HG02852 (cell line): ENCODE measurements at regions not wholly inside any gene's neighbourhood (a gene's known extent, or its start where the extent isn't known, plus 50 kb on each side); places are given as distances from the start of the nearest gene placed in this dataset.

Experiments used
- ATAC-seq: cut with Tn5 transposase; IDR thresholded peaks from one replicate; pipeline ENCODE4 v1.9.1; 2021; ENCODE audit warnings: mild to moderate bottlenecking, moderate library complexity; ENCODE audit not compliant: unreplicated experiment

- no peak for ATAC-seq
These were observed 322.2 kb downstream of the AASDHPPT start for GRCh38 chr11:106399624-106400023.

DNA sequence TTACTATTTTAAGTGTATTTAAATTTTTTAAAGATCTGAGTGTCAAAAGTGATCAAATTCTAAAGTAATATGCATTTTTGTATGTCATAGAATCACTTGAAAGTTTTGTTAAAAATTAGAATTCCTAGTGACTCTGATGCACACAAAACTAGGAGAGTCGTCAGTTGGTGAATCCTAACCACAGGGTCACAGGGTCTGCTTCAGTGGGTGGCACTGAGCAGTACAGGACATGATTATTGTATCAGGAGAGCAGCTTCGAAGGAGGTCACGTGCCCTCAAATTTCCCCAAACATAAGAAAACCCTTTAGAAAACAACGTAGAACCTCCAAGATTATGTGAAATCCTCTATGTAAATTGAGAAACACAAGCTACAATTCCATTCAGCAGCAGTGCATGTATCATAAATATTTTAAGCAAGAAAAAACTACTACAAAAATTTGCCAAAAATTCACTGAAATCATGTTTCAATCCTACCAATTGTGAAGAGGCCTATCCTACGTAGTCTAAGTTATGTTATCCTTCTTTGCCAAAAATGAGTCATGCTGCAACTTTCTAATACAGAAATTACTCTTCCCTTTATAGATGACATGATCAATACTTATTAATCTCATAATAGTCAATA, 323.6 kb downstream of the AASDHPPT start:
- no peak for ATAC-seq

GRCh38 chr11:106403751-106404150, 326.3 kb downstream of the AASDHPPT start:
- no peak for ATAC-seq

GRCh38 chr11:106409222-106409621, 331.8 kb downstream of the AASDHPPT start:
- no peak for ATAC-seq

DNA sequence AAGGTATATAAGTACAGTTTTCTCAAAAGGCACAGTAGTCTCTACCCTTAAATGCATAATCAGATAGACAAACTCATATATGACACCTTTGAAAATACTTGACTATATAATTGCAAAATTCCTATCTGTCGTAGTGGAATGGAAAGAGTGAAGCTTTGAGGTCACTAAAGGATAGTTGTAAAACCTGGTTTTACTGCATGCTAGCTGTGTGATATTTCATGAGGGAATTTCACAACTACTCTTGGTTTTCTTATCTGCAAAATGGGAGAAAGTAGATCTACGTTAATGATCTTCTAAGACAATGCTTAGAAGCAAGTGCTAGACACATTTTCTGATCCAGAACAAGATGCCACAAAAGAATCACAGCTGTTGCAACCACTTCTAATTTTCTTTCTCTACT, 332.2 kb downstream of the AASDHPPT start:
- ATAC-seq, result no peak

DNA sequence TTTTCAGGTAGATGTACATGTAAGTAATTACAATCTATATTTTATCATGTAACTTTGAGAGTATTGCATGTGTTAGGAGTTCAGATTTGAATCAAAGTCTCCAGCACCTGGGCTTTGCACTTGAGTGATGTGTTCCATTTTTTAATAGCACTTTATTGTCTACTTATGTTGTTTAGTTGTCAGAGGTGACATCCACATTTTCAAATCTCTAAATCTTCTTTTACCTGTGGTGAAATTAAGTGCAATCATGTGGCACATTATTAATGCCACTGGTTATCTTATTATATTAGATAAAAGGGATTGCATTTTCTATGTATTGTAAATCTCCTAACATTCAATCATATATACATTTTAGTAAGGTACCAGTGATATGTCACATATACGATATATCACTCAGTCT, 333.4 kb downstream of the AASDHPPT start:
- ATAC-seq, result no peak

GRCh38 chr11:106413222-106413621, 335.8 kb downstream of the AASDHPPT start:
- ATAC-seq, result no peak

- no peak for ATAC-seq
These were observed 338.0 kb downstream of the AASDHPPT start for GRCh38 chr11:106415510-106415909.

- no peak for ATAC-seq
These were observed 341.3 kb downstream of the AASDHPPT start for GRCh38 chr11:106418791-106419190.

- no peak for ATAC-seq
These were observed 342.7 kb downstream of the AASDHPPT start for GRCh38 chr11:106420048-106420665.

DNA sequence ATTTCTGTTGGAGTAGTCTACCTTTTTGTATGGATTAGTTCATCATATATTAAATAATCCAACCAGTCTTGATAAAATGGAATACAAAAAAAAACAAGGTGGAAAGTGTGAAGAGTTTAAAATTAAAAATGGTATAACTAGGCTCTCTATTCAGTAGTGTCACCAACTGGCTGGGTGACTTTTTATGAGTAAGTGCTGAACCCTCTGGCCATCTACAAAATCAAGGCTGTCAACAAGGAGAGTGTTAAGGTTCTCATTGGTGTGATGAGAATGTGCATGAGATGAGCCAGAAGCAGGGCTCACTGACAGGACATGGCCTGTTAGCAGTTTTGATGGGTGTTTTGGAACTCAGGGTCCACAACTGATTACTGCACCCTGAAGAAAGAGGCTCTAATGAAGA, 343.2 kb downstream of the AASDHPPT start:
- no peak for ATAC-seq

DNA sequence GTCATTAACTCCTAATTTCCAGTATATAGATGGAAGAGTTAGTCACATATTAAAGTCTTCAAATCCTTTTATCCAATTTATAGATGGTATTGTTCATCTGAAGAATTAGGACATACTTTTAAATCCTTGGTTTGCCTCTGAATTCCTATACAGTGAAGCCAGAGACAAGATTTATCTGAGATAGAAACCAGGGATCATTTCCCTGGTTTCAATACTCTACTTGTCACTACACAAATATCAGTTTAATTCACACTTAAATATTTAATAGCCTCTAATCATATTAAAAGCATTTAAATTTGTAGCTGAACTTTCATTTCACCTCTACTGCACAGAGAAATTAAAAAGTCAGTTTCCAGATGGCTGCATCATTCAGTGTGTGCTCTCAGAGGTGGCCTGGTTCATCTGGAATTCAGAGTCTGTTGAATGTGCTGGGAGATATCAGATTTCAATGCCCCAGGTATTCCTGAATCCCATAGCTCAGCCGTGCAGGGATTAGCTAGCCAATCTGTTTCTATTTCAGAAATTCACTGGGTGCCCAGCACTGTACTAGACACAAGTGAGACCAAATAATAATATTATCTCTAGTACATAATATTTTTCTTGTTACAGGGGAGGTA, 344.3 kb downstream of the AASDHPPT start:
- ATAC-seq, result no peak

- no peak for ATAC-seq
These were observed 345.1 kb downstream of the AASDHPPT start for GRCh38 chr11:106422583-106422982.

DNA sequence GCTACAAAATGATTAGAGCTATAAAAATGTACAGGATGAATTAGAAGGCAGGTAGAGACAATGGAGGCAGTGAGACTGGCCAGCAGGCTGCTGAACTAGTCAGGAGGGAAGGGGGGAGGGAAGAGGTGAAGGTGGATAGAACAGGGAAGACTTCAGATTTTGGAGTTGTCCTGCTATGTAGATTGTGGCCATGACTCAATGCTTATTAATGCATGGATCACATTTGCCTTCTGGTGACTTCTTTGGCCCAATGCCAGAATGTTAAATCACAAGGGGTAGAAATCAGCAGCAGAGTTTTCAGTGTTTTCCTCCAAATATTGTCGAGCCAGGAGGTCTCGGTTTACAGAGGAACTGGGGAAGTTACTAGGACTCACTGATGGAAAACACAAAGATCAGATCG, 346.6 kb downstream of the AASDHPPT start:
- ATAC-seq, result no peak

DNA sequence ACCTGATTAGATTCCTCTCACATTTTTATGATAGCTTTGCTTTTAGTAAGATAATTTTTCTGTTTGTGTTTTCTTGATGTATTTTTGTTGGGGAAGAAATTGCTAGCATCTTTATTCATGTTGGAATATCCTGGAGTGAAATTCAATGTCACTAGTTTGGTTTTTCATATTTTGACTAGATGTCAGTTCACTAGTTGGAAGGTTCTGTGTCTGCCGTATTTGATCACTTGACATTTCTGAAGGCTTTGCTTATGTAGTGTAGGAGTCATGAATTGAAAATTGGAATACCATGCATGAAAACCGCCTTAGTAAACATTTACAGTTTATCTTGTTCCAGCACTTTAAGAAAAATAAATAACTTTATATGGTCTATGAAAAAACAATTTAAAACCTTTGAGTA, 348.4 kb downstream of the AASDHPPT start:
- ATAC-seq, result no peak

- ATAC-seq, result no peak
These were observed 349.2 kb downstream of the AASDHPPT start for GRCh38 chr11:106426696-106427095.

GRCh38 chr11:106427736-106428135, 350.3 kb downstream of the AASDHPPT start:
- ATAC-seq, result no peak

GRCh38 chr11:106442032-106442431, 364.6 kb downstream of the AASDHPPT start:
- ATAC-seq, result no peak

DNA sequence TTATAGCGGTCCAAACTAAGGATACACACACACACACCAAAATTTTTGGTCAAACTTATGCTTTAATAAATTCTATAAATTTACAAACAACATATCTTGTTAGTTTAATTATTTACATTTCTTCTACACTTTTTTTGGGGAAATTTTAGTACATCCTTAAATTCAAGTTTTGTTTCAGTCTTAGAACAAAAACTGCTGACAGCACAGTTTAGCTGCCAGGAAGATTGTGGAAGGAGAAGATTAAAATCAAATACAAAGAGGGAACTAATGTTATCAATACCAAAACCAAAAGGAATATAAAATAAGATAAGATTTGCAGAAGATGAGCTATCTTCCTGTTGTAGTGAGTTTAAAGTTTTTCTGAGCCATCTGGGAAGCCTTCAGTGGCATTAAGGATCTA, 368.8 kb downstream of the AASDHPPT start:
- ATAC-seq, result no peak

DNA sequence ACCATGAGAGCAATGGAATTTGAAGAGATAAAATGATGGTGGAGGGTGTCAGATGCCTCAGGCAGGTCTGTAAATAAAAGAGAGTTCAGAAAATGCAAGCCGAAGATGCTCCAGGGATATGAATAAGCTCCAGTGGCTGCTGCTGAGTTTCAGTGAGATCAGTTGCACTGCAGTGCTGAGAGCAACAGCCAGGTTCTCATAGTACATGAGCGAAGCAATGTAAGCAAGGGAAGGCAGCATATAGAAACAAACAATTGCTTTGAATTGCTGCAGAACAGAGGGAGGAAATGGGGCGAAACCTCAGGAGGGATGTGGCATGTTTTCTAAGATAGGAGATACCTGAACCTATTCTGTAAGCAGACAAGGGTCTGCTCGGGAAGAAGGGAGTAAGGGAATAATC, 369.5 kb downstream of the AASDHPPT start:
- ATAC-seq, result no peak

- ATAC-seq, result no peak
These were observed 370.2 kb downstream of the AASDHPPT start for GRCh38 chr11:106447631-106448191.

DNA sequence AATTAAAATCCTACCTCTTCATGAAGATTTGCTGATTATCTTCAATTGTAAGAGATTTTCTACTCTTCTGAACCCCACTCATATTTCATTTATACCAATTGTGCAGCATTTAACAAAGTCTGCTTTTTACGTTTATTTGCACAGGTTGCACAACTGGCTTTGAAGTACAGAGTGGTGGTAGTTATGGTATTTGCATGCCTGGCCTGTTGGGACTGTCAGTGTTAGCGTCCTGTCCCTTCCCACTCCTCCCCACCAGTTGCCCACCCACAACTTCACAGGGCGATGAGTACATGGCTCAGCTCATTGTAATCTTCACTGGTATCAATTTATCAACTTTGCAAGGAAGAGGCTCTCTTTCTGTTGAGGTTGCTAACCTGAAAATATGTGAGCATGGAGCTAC, 372.3 kb downstream of the AASDHPPT start:
- ATAC-seq, result no peak
